ENCODE measurements at regions not wholly inside any gene's neighbourhood (a gene's known extent, or its start where the extent isn't known, plus 50 kb on each side); places are given as distances from the start of the nearest gene placed in this dataset.
"Not testable (repeated sequence)": the region's sequence is repeated elsewhere in the genome, so short reads cannot be mapped to it uniquely, and the experiment has no call there.

- no peak for ATAC-seq
Observed at GRCh38 chr3:6354653-6355052, 506.3 kb upstream of the GRM7 start.

GRCh38 chr3:6362406-6362805, 498.5 kb upstream of the GRM7 start:
- ATAC-seq: no peak

GRCh38 chr3:6367171-6367570, 493.7 kb upstream of the GRM7 start:
- ATAC-seq: no peak

DNA sequence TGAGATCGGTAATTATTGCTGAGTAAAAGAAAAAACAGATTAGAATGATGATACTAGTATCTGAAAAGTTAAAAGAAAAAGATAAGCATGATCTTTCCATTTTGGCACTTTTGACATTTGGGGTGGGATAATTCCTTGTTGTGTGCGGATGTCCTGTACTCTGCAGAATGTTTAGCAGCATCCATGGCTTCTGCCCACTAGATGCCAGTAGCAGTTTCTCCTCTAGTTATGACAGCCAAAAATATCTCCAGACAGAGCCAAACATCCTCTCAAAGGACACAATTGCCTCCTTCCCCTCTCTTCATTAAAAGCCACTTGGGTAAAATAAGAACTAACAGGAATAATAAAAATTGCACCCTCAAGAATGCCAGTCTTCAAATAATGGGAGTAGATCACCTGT, 468.8 kb upstream of the GRM7 start:
- ATAC-seq: no peak

GRCh38 chr3:6394944-6395343, 466.0 kb upstream of the GRM7 start:
- no peak for ATAC-seq

DNA sequence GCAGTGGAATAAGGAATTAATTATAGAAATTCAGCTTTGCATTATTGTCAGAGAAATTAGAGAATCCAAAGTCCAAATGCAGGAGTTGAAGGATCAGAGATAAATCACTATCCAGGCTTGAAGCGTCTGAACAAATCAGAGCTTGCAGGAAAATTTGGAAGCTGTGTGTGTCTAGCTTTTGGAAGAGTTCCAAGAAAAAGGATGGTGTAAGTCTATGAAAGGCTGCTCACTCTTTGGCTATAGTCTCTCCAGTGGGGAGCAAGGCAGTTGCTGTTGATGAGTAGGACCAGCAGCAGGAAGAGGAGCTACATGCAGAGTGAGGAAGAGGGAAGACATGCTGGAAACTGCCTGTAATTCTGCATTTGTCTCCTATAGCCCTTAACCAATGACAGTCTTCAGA, 464.3 kb upstream of the GRM7 start:
- ATAC-seq: no peak

- ATAC-seq: not testable (repeated sequence)
Observed at GRCh38 chr3:6402666-6403065, 458.2 kb upstream of the GRM7 start.

- ATAC-seq: not testable (repeated sequence)
Observed at GRCh38 chr3:6406923-6407322, 454.0 kb upstream of the GRM7 start.

- no peak for ATAC-seq
Observed at GRCh38 chr3:6416049-6416661, 444.8 kb upstream of the GRM7 start.

GRCh38 chr3:6417174-6417573, 443.7 kb upstream of the GRM7 start:
- ATAC-seq: no peak

- no peak for ATAC-seq
Observed at GRCh38 chr3:6418485-6418884, 442.4 kb upstream of the GRM7 start.

DNA sequence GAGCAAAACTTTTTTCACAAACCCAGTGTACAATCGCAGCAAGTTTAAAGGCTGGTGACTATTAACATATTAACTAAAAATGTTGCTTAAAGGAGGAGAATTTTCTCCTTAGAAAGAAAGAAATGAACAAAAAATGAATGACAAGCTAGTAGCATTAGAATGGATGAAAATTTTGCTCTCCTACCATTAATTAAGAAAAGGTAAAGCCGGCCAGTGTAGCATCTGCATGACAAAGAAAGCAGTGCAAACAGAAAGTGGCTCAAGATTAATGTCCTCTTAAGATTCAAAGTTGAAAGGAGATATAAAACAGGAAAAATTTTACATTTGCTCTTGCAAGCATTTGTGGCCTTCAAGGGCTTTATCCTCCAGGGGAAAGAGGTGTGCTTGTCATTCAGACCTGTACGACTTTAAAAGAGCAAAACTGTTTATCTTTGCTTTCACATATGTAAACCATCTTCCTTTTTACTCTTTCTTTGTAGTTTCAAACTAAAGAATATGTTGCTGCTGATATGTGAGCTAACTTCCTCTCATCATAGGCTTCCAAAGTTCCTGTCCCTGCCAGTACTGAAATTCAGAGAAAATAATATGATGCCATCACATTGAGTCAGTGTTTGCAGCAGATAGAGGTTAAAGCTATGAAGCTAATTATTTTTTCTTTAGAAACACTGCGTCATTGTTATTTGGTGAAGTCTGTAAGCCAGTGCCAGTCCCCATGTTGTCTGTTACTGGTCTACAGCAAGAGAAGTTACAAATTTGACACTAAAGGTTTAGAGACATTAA, 439.1 kb upstream of the GRM7 start:
- ATAC-seq: no peak

DNA sequence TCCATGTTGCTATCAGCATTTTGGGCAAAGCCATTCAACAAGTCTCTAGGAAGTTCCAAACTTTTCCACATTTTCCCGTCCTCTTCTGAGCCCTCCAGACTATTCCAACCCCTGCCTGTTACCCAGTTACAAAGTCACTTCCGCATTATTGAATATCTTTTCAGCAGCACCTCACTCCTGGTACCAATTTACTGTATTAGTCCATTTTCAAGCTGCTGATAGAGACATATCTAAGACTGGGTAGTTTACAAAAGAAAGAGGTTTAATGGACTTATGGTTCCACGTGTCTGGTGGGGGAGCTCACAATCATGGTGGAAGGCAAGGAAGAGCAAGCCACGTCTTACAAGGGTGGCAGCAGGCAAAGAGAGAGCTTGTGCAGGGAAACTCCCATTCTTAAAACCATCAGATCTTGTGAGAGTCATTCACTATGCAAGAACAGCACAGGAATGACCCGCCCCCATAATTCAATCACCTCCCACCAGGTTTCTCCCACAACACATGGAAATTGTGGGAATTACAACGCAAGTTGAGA, 435.6 kb upstream of the GRM7 start:
- ATAC-seq: no peak

GRCh38 chr3:6428276-6428675, 432.6 kb upstream of the GRM7 start:
- ATAC-seq: not testable (repeated sequence)

- ATAC-seq: no peak
Observed at GRCh38 chr3:6435951-6436350, 425.0 kb upstream of the GRM7 start.

DNA sequence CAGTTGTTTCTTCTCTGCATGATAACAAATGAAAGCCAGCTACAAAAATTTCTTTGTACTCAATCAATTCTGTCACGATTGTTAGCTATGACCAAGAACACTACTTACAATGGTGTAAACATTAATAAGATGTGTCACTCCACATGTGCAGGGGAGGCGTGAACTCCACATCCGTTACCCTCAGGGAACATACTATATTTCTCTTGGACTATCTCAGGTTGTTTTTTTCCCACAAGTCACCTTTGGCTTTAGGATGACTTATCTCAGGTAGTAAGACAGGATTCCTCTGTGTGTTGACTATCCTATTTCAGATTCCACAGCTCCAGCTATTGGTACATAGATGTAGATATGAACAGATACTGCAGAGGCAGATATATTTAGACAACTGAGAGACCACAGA, 423.3 kb upstream of the GRM7 start:
- no peak for ATAC-seq

DNA sequence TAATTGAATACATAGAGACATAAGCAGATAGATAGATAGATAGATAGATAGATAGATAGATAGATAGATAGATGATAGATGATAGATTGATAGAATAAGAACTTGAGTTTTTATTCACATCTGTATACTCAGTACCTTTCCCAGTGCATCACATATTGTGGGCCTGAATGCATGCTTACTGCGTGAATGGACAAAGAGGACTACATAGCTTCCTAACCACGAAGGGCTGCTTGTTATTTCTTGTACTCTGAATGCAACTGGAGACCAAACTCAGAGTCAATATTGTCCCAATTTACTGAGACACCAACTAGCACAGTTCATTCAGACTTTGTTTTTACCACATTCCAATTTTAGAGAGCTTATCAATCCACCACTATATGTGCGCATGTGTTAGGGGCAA, 422.9 kb upstream of the GRM7 start:
- no peak for ATAC-seq

DNA sequence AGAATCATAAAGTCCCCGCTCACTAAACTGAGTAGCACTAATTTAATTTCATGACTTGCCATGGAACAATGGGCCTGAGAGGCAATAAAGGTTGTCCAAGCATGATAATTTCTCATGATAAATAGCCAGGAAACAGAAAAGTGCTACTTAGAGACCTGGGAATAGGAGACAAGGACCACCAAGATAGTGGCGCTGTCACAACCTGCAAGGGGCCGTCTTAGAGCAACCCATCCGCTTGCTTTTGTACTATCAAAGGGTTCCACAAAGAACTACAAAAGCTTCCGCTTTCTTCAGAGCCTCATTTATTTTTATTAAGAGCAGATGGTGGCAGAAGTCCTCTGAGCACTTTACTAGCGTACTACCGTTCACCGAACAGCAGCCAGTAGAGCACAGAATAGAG, 421.7 kb upstream of the GRM7 start:
- no peak for ATAC-seq

GRCh38 chr3:6439824-6440223, 421.1 kb upstream of the GRM7 start:
- ATAC-seq: no peak

GRCh38 chr3:6444888-6445658, 415.8 kb upstream of the GRM7 start:
- no peak for ATAC-seq

DNA sequence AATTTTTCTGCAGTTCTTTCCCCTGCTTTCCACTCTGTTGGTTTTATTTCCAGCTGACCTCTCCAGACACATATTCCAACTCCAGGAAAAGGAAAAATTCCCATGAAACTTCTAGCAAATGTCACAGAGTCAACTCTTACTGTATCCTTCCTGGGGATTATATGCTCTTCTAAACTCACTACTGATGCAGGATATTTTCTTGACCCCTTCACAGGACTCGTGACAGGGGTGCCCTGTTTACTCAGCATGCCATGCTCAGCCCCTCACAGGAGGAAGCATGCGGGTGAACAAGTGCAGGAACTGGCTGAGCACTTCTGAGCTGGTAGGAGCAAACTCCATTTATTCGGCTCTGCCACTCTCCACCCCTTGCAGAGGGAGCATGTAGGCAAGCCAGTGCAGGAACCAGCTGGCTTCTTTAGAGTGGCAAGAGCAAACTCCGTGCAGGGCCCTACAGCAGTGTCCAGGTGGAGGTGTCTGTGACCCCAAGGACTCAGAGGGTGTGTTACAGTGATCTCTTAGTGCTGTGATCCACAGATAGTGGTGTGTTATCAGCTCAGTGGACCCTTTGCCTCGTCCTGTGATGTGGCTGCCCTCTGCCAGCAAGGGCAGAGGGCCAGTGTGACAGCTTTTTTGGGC, 413.6 kb upstream of the GRM7 start:
- ATAC-seq: no peak

DNA sequence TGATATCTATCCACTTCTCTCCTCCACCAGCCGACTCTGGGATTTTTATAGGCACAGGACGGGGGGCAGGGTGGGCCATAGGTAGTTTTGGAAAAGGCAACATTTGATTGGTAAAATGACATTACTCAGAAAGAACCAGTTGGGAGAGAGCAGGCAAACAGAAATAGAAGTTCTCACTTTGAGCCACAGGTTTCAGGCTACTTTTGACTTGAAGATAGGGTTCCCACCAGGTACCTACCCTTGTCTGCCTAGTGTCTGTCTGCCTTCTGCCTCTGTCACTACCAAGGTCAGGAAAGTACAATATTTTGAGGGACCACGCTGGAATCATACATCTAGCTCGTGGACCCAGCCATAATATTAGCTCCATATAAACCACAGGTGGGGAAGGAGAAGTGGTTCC, 412.9 kb upstream of the GRM7 start:
- no peak for ATAC-seq

- no peak for ATAC-seq
Observed at GRCh38 chr3:6449099-6449498, 411.8 kb upstream of the GRM7 start.

Measured in esophagus mucosa (tissue), 1 donor.